SW 1271 (cell line): ENCODE measurements at regions not wholly inside any gene's neighbourhood (a gene's known extent, or its start where the extent isn't known, plus 50 kb on each side); places are given as distances from the start of the nearest gene placed in this dataset.

Experiments
- DNase-seq, 2 experiments: peaks; one replicate each; lab custom pipeline; 2025; lab: John Stamatoyannopoulos, UW

GRCh38 chr5:166507810-166508425 lies 1783.5 kb upstream of the WWC1 start:
- DNase-seq: no peak

GRCh38 chr5:166509085-166509484 lies 1782.4 kb upstream of the WWC1 start:
- DNase-seq: no peak

GRCh38 chr5:166517976-166518375 lies 1773.5 kb upstream of the WWC1 start:
- DNase-seq: no peak

GRCh38 chr5:166523206-166523605 lies 1768.2 kb upstream of the WWC1 start:
- DNase-seq: no peak

- no peak for DNase-seq
Measured at GRCh38 chr5:166529200-166529599, 1762.2 kb upstream of the WWC1 start.

GRCh38 chr5:166532456-166533220 lies 1758.8 kb upstream of the WWC1 start:
- no peak for DNase-seq

- no peak for DNase-seq
Measured at GRCh38 chr5:166535641-166536040, 1755.8 kb upstream of the WWC1 start.

GRCh38 chr5:166540156-166540555 lies 1751.3 kb upstream of the WWC1 start:
- DNase-seq: no peak

- no peak for DNase-seq
Measured at GRCh38 chr5:166551384-166551783, 1740.1 kb upstream of the WWC1 start.

- no peak for DNase-seq
Measured at GRCh38 chr5:166553778-166554177, 1737.7 kb upstream of the WWC1 start.

GRCh38 chr5:166561759-166562158 lies 1729.7 kb upstream of the WWC1 start:
- DNase-seq: no peak

GRCh38 chr5:166562246-166562645 lies 1729.2 kb upstream of the WWC1 start:
- no peak for DNase-seq

GRCh38 chr5:166566725-166567124 lies 1724.7 kb upstream of the WWC1 start:
- no peak for DNase-seq

- no peak for DNase-seq
Measured at GRCh38 chr5:166570865-166571264, 1720.6 kb upstream of the WWC1 start.

GRCh38 chr5:166571668-166572067 lies 1719.8 kb upstream of the WWC1 start:
- DNase-seq: no peak

GRCh38 chr5:166576323-166576722 lies 1715.1 kb upstream of the WWC1 start:
- DNase-seq: no peak

GRCh38 chr5:166581826-166582225 lies 1709.6 kb upstream of the WWC1 start:
- no peak for DNase-seq

- no peak for DNase-seq
Measured at GRCh38 chr5:166582416-166582815, 1709.0 kb upstream of the WWC1 start.

GRCh38 chr5:166594567-166594966 lies 1696.9 kb upstream of the WWC1 start:
- DNase-seq: no peak

GRCh38 chr5:166595274-166595951 lies 1696.0 kb upstream of the WWC1 start:
- DNase-seq: no peak

- no peak for DNase-seq
Measured at GRCh38 chr5:166596043-166596442, 1695.4 kb upstream of the WWC1 start.

- DNase-seq: no peak
Measured at GRCh38 chr5:166602271-166602670, 1689.2 kb upstream of the WWC1 start.

- no peak for DNase-seq
Measured at GRCh38 chr5:166617507-166617906, 1673.9 kb upstream of the WWC1 start.
